HT-29 (cell line): ENCODE measurements at regions not wholly inside any gene's neighbourhood (a gene's known extent, or its start where the extent isn't known, plus 50 kb on each side); places are given as distances from the start of the nearest gene placed in this dataset.

ENCODE experiments used
- DNase-seq: peaks from one replicate; pipeline ENCODE4 v3.0.0-alpha.2; 2015; ENCODE audit warnings: low spot score

- no peak for DNase-seq
These were observed 54.0 kb upstream of the BBX start for GRCh38 chr3:107468782-107469181.

DNA sequence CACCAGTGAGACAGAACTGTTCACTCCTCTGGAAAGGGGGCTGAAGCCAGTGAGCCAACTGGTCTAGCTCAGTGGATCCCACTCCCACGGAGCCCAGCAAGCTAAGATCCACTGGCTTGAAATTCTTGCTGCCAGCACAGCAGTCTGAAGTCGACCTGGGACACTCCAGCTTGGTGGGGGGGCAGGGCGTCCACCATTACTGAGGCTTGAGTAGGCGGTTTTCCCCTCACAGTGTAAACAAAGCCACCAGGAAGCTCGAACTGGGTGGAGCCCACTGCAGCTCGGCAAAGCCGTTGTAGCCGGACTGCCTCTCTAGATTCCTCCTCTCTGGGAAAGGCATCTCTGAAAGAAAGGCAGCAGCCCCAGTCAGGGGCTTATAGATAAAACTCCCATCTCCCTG lies 52.3 kb upstream of the BBX start:
- DNase-seq: peak; percentile 79
